Caki2 (cell line): ENCODE measurements at regions not wholly inside any gene's neighbourhood (a gene's known extent, or its start where the extent isn't known, plus 50 kb on each side); places are given as distances from the start of the nearest gene placed in this dataset.

Source experiments
- DNase-seq: peaks from one replicate; pipeline ENCODE4 v3.0.0-alpha.2; 2015; ENCODE audit warnings: low read depth
- in situ Hi-C: cut with HindIII; loops from 2 replicates; pipeline ENCODE4 v1.10.0; 2016; ENCODE audit warnings: low sequenced_read_pairs, low pct_unique_long_range_greater_than_20kb, mixed read lengths

DNA sequence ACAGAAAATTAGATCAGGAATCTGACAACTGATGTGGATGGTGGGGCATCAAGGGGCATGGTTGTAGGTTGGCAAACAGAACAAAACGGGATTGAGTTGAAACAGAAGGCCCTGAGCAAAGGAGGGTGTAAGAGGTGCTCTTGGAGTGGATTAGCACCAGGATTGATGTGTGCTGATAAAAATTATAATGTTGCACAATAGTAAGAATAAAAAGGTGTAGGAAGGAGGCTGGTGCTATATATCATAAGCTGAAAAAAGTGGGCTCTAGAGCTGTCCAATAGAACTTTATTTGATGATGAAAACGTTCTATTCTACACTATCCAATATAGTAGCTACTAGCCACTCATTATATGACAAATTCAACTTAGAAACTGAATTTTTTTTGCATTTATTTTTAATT is 263.1 kb upstream of the GYPC start:
- DNase-seq: no peak
- in situ Hi-C loops: no loop called here

DNA sequence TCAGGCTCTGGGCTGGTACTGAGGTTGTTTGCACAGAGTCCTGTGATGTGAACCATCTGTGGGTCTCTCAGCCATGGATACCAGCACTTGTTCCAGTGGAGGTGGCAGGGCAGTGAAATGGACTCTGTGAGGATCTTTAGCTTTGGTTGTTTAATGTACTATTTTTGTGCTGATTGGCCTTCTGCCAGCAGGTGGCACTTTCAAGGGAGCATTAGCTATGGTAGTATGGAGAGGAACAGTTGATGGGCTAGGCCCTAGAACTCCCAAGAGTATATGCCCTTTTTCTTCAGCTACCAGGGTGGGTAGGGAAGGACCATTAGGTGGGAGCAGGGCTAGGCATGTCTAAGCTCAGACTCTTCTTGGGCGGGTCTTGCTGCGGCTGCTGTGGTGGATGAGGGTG is 257.0 kb upstream of the GYPC start:
- in situ Hi-C loops: no loop called here
- DNase-seq: no peak

DNA sequence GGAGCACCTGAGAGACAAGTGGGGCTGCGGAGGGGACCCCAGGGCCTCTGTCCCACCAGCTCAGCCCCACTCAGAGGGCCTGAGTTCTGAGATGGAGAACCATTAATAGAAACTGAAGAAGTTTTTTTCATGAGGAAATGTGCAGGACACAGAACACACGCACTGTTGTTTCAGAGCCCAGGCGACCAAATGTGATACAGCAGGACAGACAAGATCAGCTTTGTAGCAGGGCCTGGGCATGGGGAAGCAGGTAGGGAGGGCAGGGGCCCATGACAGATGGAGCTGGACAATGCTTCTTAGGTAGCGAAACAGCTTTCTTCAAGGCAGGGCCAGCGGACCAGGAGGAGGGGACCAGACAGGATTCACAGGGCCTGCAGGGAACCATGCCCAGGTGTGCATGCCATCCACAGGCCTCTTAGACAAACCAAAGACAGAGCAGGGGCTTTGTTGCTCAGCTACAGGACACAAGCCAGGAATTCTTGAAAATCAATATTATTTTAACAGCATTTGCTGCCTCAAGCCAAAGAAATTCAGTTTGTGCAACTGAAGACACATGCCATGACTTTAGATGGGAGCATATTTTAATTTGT is 252.8 kb upstream of the GYPC start:
- DNase-seq: no peak
- in situ Hi-C loops: no loop called here

DNA sequence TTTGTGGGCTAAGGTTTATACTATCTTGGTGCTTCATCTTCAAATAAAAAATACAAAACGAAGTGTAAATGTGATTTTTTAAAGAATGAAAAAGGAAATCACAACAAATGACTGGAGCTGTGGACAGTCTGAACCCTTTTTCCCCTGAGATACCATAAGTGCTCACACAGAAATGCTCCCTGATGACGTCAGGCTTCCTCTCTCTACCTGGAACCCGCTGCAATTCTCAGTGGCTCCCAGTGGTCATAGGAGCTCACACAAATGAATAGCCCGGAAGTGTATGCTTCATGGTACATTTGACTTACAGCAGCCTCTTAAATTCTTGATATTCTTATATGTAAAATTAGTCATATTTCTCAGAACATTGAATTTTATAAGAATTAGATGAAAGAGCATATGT is 249.7 kb upstream of the GYPC start:
- no peak for DNase-seq
- in situ Hi-C loops: no loop called here

DNA sequence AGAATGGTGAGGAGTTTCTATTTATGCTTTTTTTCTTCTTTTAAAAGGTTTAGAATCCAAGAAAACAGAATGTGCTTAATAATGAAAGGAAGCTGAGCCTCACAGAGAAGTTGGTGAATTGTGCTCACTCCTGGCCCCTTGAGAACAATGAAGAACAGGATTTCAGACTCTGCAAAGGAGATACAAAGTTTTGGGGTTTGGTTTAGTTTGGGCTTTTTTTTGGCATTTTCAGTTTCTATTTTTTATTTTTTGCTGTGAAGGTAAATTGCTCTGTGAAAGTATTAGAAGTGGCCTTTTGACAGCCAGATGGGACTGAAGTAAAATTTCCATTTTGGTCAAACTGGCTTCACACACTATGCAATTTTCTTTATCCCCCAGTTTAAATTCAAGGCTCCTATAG is 247.3 kb upstream of the GYPC start:
- in situ Hi-C loops: no loop called here
- DNase-seq: no peak

DNA sequence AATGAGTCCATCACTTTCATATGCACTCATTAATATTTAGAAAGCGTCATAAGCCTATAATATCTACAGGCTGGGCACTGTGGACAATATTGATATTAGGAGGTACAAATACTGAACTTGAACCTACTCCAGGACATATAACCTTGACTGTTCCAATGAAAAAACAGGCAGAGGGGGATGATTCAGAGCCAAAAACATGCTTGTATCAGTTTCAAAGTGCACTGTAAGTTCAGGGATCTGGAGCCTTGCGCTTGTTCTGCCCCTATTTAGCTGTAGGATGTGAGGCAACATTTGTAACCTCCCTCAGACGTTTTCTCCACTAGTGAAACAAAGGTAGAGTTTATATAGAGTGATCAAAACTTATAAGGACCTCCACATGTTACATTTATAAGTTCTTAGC is 246.1 kb upstream of the GYPC start:
- DNase-seq: no peak
- in situ Hi-C loops: no loop called here

DNA sequence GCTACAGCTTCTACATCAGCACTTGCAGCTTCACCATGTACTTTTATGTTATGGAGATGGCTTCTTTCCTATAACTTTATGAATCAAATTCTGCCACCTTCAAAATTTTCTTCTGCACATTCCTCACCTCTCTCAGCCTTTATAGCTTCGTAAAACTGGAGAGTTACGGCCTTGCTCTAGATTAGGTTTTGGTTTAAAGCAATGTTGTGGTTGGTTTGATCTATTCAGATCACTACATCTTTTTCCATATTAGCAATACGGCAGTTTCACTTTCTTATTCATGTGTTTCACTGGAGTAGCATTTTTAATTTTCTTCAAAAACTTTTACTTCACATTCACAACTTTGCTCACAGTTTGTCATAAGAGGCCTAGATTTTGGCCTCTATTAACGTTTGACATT is 242.9 kb upstream of the GYPC start:
- in situ Hi-C loops: no loop called here
- DNase-seq: no peak

DNA sequence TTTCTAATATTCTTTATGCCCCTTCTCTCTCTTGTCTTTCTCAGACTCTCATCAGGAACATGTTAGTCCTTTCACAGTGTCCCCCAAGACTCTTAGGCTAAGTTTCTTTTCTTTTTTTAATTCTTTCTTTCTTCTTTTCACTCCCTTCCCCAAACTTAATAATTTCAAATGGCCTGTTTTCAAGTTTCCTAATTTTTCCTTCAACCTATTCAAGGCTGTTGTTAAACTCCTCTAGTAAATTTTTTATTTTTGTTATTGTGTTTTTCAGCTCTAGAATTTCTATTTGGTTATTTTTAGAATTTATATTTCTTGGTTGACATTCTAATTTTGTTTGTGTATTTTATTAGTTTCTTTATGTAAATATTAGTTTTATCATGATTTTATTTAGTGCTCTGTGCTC is 236.6 kb upstream of the GYPC start:
- in situ Hi-C loops: no loop called here
- DNase-seq: no peak

DNA sequence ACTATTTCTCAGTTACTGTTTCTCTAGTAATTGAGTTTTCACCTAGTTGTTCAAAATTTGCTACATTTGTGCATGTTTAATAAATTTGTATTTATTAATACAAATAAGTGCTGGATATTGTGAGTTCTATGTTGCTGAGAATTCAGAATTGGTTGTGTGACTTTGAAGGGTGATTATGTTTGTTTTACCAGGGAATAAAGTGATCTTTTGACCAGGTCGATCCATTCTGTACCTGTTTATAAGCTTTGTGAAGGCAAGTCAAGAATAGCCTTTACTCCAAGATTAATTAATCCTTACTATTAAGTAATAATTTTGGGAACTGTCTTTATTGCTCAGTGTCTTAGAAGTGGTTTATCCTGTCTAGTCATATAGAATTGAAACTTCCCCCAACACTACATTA is 230.0 kb upstream of the GYPC start:
- no peak for DNase-seq
- in situ Hi-C loops: no loop called here

DNA sequence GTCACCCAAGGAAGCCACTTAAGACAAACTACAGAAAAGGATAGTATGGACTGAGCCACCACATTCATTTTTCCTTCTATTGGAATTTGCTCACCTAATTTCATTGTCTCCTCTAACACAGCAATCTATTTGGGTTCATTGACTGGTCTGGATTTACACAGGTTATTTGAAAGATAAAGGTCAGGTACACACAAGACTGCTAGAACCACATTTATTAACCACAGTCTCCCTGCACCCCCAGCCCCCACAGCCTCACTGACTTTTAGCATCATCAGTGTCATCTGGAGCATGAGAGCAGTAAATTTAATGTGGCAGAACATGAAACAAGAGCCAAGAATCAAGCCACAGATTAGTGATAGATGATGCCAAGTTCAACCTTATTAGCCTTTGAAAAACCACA is 226.9 kb upstream of the GYPC start:
- no peak for DNase-seq
- in situ Hi-C loops: no loop called here

DNA sequence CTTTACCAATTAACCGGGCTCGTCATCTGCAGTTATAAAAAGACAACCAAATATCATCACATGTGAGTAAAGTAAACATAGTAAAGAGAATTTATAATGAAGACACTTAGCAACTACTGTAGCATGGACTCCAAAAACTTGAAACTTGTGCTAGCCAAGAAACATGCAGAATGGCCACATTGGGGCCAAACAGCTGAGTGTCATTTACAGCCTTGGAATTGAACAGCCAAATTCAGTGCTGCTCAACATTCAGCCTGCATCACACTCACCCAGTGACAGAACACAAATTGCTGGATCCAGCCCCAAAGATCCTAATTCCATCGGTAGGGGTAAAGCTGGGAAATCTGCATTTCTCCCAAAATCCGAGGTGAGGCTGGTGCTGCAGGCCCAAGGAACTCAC is 224.8 kb upstream of the GYPC start:
- in situ Hi-C loops: no loop called here
- no peak for DNase-seq

DNA sequence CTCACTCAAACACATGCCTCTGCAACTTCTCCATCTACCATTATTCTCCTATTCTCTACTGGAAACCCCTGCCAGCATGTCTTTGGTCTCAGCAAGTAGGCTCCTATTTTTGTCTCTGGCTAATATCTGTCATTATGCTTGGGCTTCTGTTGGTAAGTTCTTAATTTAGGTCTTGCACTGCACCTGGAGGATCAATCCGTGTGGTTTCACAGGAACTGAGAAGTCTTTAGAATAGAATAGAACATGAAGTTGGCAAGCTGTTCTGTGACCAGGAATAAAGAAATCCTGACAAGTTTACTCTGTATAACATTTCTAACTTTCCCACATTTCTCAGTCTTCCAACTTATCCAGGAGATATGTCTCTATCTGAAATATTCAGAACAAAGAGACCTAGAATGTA is 219.5 kb upstream of the GYPC start:
- in situ Hi-C loops: no loop called here
- no peak for DNase-seq

DNA sequence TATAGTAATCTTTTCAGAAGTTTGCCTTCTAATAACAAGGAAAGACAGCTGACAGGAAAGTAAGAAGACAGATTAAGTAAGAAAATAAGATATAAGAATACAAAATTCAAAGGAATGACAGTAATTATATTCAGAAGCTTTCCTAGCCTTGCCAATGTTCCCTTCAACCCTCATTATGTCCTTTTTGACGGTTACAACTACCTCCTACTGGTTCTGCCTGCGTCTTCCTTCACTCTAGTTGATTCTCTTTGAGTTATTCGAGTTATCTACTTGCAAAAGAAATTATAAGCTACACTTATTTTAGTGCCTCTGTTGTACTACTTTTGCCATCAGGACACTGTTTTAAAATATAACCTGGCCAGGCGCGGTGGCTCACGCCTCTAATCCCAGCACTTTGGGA is 218.9 kb upstream of the GYPC start:
- in situ Hi-C loops: no loop called here

DNA sequence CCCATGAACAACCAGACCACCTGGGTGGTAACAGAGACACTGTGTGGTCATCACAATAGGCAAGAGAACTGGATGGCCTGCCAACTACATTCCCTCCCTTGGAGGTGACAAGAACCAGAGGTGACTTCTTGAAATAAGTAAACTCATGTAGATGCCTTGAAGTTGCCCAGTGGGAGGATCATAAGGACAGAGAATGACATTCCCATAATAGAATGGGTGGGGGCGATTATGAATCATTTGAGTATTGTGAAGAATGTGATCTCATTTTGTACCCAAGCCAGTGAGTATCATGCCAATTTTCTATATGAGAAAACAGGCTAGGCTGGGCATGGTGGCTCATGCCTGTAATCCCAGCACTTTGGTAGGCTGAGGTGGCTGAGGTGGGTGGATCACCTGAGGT is 211.4 kb upstream of the GYPC start:
- DNase-seq: no peak
- in situ Hi-C loops: no loop called here

More for the DNA sequence above, 218.9 kb upstream of the GYPC start:
- no peak for DNase-seq

DNA sequence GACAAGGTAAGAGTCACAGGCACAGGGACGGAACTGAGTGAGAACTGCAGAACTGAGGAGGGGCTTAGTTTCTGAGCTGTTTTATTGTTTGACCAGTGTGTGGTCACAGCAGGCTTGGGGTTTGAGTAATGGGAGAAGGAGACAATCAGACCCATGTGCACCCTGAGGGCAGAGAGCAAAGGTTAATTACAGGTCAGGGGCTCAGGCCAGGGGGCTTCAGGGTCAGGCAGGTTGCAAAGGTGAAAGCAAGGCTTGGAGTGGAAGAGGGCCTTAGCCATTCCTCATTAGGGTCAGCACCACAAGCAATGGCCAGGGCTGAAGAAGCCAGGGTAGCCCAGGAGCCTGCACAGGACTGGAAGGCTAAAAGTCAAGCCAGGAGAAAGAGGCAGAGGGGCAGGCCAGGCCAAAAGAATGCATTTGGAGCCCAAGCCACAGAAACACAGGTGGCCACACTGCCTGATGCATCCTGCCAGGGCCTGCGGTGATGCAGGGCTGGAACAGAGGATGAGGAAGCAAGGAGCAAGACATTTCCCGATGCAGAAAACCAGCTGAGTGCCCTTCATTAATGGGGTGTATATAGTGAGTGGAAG is 209.8 kb upstream of the GYPC start:
- in situ Hi-C loops: no loop called here
- no peak for DNase-seq

DNA sequence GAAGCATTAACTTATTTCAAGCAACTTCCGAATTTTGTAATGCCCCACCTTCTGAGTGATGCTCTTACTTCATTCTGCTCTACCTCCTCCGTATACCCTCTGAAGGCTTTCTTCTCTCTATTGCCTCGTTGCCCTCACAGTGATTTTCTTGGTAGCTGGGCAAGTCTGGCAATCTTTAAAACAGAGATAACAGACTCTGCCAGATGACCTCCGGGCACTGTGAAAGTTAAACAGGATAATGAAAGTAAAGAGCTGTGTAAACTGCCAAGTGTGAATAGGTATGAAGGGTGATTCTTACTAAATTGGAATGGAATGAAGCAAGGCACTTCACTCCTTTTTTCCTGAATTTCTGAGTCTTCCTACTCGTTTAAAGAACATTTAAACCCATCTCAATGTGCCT is 207.3 kb upstream of the GYPC start:
- in situ Hi-C loops: no loop called here
- DNase-seq: no peak

DNA sequence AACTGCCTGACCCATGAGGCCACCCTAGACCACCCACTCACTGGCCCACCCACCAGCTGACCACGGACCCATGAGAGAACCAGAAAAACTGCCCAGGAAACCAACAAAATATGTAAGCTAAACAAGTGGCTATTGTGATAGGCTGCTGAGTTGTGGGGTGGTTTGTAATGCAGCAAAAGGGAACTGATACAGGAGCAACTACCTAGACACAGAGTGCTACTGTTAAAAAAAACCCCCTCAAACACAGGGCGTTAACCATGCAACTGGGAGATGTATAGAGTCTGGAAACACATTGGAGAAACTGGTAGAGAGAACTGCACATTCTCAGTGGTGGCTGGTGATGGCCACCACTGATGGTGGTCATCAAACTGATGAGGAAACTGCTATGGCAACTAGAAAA is 206.3 kb upstream of the GYPC start:
- no peak for DNase-seq
- in situ Hi-C loops: no loop called here

DNA sequence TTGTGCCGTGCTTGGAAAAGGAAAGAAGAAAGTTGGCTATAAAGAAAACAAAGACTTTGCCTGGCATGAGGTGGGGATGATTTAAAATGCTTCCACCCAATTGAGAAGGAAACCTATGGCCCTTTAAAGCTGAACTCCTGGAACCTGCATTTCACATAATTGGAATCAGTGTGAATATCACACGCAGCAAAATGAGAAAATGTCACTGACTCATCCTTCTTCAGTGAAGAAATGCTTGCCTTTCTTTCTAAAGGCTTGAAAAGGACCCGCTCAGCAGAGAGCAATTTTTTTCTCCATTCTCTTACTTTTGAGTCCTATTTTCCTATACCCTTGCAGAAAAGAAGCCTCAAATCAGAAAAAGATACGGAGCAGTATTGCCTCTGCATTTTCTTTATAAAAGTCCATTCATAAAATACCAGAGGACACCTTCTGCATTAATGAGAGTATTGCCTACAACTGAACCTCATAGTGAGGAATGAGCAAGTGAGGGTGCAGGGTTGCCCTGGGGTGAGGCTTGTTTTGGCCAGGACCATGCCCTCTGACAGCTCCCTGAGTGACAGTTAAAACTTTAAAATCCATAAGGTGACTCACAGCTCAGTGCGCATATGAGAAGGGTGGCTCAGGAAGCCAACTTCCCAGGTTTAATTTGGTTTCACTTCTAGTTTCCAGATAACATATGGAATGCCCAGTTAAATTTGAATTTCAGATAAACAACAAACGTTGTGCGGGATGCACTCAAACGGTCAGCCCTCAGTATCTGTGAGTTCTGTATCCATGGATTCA is 191.9 kb upstream of the GYPC start:
- in situ Hi-C loops: no loop called here
- DNase-seq: no peak

DNA sequence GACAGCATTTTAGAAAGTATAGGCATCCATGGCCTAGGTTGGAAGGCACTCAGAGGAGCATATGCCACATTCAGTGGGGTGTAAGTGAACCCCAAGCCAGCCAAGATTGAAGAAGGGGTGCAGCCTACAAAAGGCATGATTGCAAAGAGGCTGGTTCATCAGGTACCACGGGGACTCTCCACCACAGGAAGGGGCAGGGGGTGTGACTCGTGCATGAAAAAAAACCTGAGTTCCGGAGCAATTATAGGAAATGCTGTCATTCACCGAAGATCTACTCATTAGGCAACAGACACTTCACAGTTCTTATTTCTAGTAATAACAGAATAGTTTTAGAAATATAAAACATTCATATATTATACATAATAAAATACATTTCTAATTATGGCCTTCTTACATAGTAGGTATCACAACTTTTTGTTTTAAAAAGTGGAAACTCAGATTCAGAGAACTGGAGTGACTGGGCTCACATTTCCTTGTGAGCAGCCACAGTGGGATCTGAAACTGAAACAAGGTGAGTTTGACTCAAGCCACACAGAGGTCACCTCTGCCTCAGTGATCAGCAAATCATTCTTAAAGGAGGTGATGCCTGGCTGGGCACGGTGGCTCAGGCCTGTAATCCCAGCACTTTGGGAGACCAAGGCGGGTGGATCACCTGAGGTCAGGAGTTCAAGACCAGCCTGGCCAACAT is 188.4 kb upstream of the GYPC start:
- in situ Hi-C loops: no loop called here
- DNase-seq: no peak
